Calu3 (cell line): ENCODE measurements at regions not wholly inside any gene's neighbourhood (a gene's known extent, or its start where the extent isn't known, plus 50 kb on each side); places are given as distances from the start of the nearest gene placed in this dataset.

Source experiments
- BruUV-seq: library from RNA; stranded (reverse); fragments of 400-500 nt; replicated peaks from 2 replicates; lab custom pipeline; 2021; lab: Mats Ljungman, UMichigan
- CTCF ChIA-PET: fragments of 300-600 bp; sonication (Branson Sonifier 250); formaldehyde crosslinking; loops from one replicate; lab custom pipeline; 2022; ENCODE audit warnings: antibody characterized with exemption; lab: Charles Lee
- DNase-seq: peaks from one replicate; pipeline ENCODE4 v3.0.0; 2022
- H3K27ac Mint-ChIP-seq: one replicate; pipeline ENCODE4 v1.8.0; 2022; ENCODE audit warnings: mixed read lengths; ENCODE audit not compliant: unreplicated experiment
- H3K27me3 Mint-ChIP-seq: one replicate; pipeline ENCODE4 v1.8.0; 2022; ENCODE audit warnings: mixed read lengths; ENCODE audit not compliant: unreplicated experiment
- H3K36me3 Mint-ChIP-seq: one replicate; pipeline ENCODE4 v1.8.0; 2022; ENCODE audit warnings: mild to moderate bottlenecking, moderate library complexity, mixed read lengths; ENCODE audit not compliant: insufficient read depth, unreplicated experiment
- H3K4me1 Mint-ChIP-seq: one replicate; pipeline ENCODE4 v1.8.0; 2022; ENCODE audit warnings: mild to moderate bottlenecking, low read depth, mixed read lengths; ENCODE audit not compliant: unreplicated experiment
- H3K4me3 Mint-ChIP-seq: one replicate; pipeline ENCODE4 v1.8.0; 2022; ENCODE audit warnings: mild to moderate bottlenecking, low read depth, moderate library complexity, mixed read lengths; ENCODE audit not compliant: unreplicated experiment
- H3K9me3 Mint-ChIP-seq: one replicate; pipeline ENCODE4 v1.8.0; 2022; ENCODE audit warnings: low read depth, mixed read lengths; ENCODE audit not compliant: unreplicated experiment
- CTCF ChIP-seq: fragments of 200-600 bp; IDR thresholded peaks from one replicate; pipeline ENCODE4 v1.8.0; 2022; ENCODE audit warnings: antibody characterized with exemption; ENCODE audit not compliant: unreplicated experiment
- intact Hi-C: fragments of 100-400 bp; cut with micrococcal nuclease; formaldehyde crosslinking; loops from one replicate; pipeline ENCODE4 v1.10.0; 2022; ENCODE audit not compliant: unreplicated experiment

GRCh38 chr9:118782790-118783463 is 586.3 kb downstream of the BRINP1 start:
- CTCF ChIA-PET = no interaction called here
- no peaks in the 10 kb centered on the region for H3K36me3 Mint-ChIP-seq
- no peaks in the 10 kb centered on the region for H3K27me3 Mint-ChIP-seq
- H3K4me1 Mint-ChIP-seq = no peaks in the 10 kb centered on the region
- no TSS peak for BruUV-seq
- TF ChIP-seq CTCF = no peak
- no peak overlapping the region for H3K4me3 Mint-ChIP-seq
- H3K27ac Mint-ChIP-seq = no peak overlapping the region
- H3K9me3 Mint-ChIP-seq = peaks cover 6% of the 10 kb centered on the region
- intact Hi-C loops = no loop called here
- DNase-seq = no peak

- CTCF ChIA-PET = no interaction called here
- Mint-ChIP-seq H3K9me3 (peaks cover 6% of the 10 kb centered on the region), H3K27ac (no peak overlapping the region), H3K4me3 (no peak overlapping the region), H3K27me3 (no peaks in the 10 kb centered on the region), H3K36me3 (no peaks in the 10 kb centered on the region), H3K4me1 (no peaks in the 10 kb centered on the region)
- TF ChIP-seq CTCF = no peak
- intact Hi-C loops = no loop called here
- DNase-seq = no peak
- BruUV-seq = no TSS peak
Measured at GRCh38 chr9:118784033-118784432, 585.2 kb downstream of the BRINP1 start.

GRCh38 chr9:118785456-118785855 is 583.8 kb downstream of the BRINP1 start:
- CTCF ChIA-PET = no interaction called here
- TF ChIP-seq CTCF = no peak
- H3K27me3 Mint-ChIP-seq = no peaks in the 10 kb centered on the region
- no peaks in the 10 kb centered on the region for H3K4me1 Mint-ChIP-seq
- H3K9me3 Mint-ChIP-seq = peaks cover 3% of the 10 kb centered on the region
- no peak for DNase-seq
- BruUV-seq = no TSS peak
- no peak overlapping the region for H3K4me3 Mint-ChIP-seq
- intact Hi-C loops = no loop called here
- no peaks in the 10 kb centered on the region for H3K36me3 Mint-ChIP-seq
- H3K27ac Mint-ChIP-seq = no peak overlapping the region

- CTCF ChIA-PET = no interaction called here
- no peak overlapping the region for H3K27ac Mint-ChIP-seq
Measured at GRCh38 chr9:118786877-118787276, 582.4 kb downstream of the BRINP1 start.

More at GRCh38 chr9:118786877-118787276, 582.4 kb downstream of the BRINP1 start:
- intact Hi-C loops = no loop called here
- DNase-seq = no peak
- Mint-ChIP-seq H3K4me1 (no peaks in the 10 kb centered on the region), H3K27me3 (no peaks in the 10 kb centered on the region), H3K4me3 (no peak overlapping the region), H3K36me3 (no peaks in the 10 kb centered on the region), H3K9me3 (peaks cover 5% of the 10 kb centered on the region)
- TF ChIP-seq CTCF = no peak
- BruUV-seq = no TSS peak
